ENCODE measurements at regions not wholly inside any gene's neighbourhood (a gene's known extent, or its start where the extent isn't known, plus 50 kb on each side); places are given as distances from the start of the nearest gene placed in this dataset.

- Mint-ChIP-seq H3K4me1 (ENCODE audit: low read depth, unreplicated experiment) (no peaks in the 10 kb centered on the region), H3K27ac (ENCODE audit: unreplicated experiment) (no peak overlapping the region), H3K36me3 (ENCODE audit: unreplicated experiment) (no peaks in the 10 kb centered on the region), H3K27me3 (ENCODE audit: unreplicated experiment) (no peaks in the 10 kb centered on the region), H3K4me3 (ENCODE audit: unreplicated experiment) (no peak overlapping the region), H3K9me3 (ENCODE audit: unreplicated experiment) (peaks cover 2% of the 10 kb centered on the region)
- DNase-seq: no peak
- no peak for TF ChIP-seq CTCF (IDR thresholded peaks at IDR 0.05; ENCODE audit: partially characterized antibody, unreplicated experiment)
Measured at GRCh38 chr21:27192281-27192949, 225.5 kb upstream of the ADAMTS5 start.

- Mint-ChIP-seq H3K4me1 (ENCODE audit: low read depth, unreplicated experiment) (no peaks in the 10 kb centered on the region), H3K4me3 (ENCODE audit: unreplicated experiment) (no peak overlapping the region), H3K27me3 (ENCODE audit: unreplicated experiment) (no peaks in the 10 kb centered on the region), H3K27ac (ENCODE audit: unreplicated experiment) (no peak overlapping the region), H3K36me3 (ENCODE audit: unreplicated experiment) (no peaks in the 10 kb centered on the region), H3K9me3 (ENCODE audit: unreplicated experiment) (peaks cover 2% of the 10 kb centered on the region)
- TF ChIP-seq CTCF (IDR thresholded peaks at IDR 0.05; ENCODE audit: partially characterized antibody, unreplicated experiment): no peak
- DNase-seq: no peak
Measured at GRCh38 chr21:27190601-27191000, 223.7 kb upstream of the ADAMTS5 start.

GRCh38 chr21:27189870-27190269, 223.0 kb upstream of the ADAMTS5 start:
- no peak for DNase-seq
- Mint-ChIP-seq H3K9me3 (ENCODE audit: unreplicated experiment) (peaks cover 2% of the 10 kb centered on the region), H3K27me3 (ENCODE audit: unreplicated experiment) (no peaks in the 10 kb centered on the region), H3K4me1 (ENCODE audit: low read depth, unreplicated experiment) (no peaks in the 10 kb centered on the region), H3K27ac (ENCODE audit: unreplicated experiment) (no peak overlapping the region), H3K36me3 (ENCODE audit: unreplicated experiment) (no peaks in the 10 kb centered on the region), H3K4me3 (ENCODE audit: unreplicated experiment) (no peak overlapping the region)
- TF ChIP-seq CTCF (IDR thresholded peaks at IDR 0.05; ENCODE audit: partially characterized antibody, unreplicated experiment): no peak

GRCh38 chr21:27173053-27173452, 206.2 kb upstream of the ADAMTS5 start:
- Mint-ChIP-seq H3K36me3 (ENCODE audit: unreplicated experiment) (no peaks in the 10 kb centered on the region), H3K9me3 (ENCODE audit: unreplicated experiment) (no peaks in the 10 kb centered on the region), H3K4me1 (ENCODE audit: low read depth, unreplicated experiment) (no peaks in the 10 kb centered on the region), H3K4me3 (ENCODE audit: unreplicated experiment) (no peak overlapping the region), H3K27me3 (ENCODE audit: unreplicated experiment) (no peaks in the 10 kb centered on the region), H3K27ac (ENCODE audit: unreplicated experiment) (no peak overlapping the region)
- TF ChIP-seq CTCF (IDR thresholded peaks at IDR 0.05; ENCODE audit: partially characterized antibody, unreplicated experiment): no peak
- DNase-seq: no peak

- DNase-seq: no peak
- H3K4me3 Mint-ChIP-seq (ENCODE audit: unreplicated experiment): no peak overlapping the region
- TF ChIP-seq CTCF (IDR thresholded peaks at IDR 0.05; ENCODE audit: partially characterized antibody, unreplicated experiment): no peak
- no peaks in the 10 kb centered on the region for H3K27me3 Mint-ChIP-seq (ENCODE audit: unreplicated experiment)
- H3K36me3 Mint-ChIP-seq (ENCODE audit: unreplicated experiment): no peaks in the 10 kb centered on the region
- no peaks in the 10 kb centered on the region for H3K4me1 Mint-ChIP-seq (ENCODE audit: low read depth, unreplicated experiment)
- no peak overlapping the region for H3K27ac Mint-ChIP-seq (ENCODE audit: unreplicated experiment)
- no peaks in the 10 kb centered on the region for H3K9me3 Mint-ChIP-seq (ENCODE audit: unreplicated experiment)
Measured at GRCh38 chr21:27171707-27172106, 204.8 kb upstream of the ADAMTS5 start.
